ENCODE measurements at regions not wholly inside any gene's neighbourhood (a gene's known extent, or its start where the extent isn't known, plus 50 kb on each side); places are given as distances from the start of the nearest gene placed in this dataset.

- TF ChIP-seq STAT6 (CRISPR knock-in tag; IDR thresholded peaks at IDR 0.05; ENCODE audit: borderline replicate concordance) (no peak), NFIC (IDR thresholded peaks at IDR 0.05; ENCODE audit: low read length) (no peak), SNAI1 (CRISPR knock-in tag; IDR thresholded peaks at IDR 0.05; ENCODE audit: borderline replicate concordance) (no peak), ZNF468 (CRISPR knock-in tag; IDR thresholded peaks at IDR 0.05) (no peak), ZNF704 (CRISPR knock-in tag; IDR thresholded peaks at IDR 0.05; ENCODE audit: borderline replicate concordance) (no peak)
Measured at GRCh38 chr22:48427731-48428211, 1399.9 kb downstream of the BRD1 start (continued).

- in situ Hi-C loops (cut with HindIII; ENCODE audit: extremely low pct_ligation_motif_present, low pct_unique_long_range_greater_than_20kb), result no loop called here
- DNase-seq (ENCODE audit: low spot score) (no peak), ATAC-seq (no peak), FAIRE-seq (no peak)
- H3K36me3 ChIP-seq (replicated peaks in 1 of 2; ENCODE audit: control insufficient read depth in 1 of 2, insufficient read depth in 2 of 2, low read length in 2 of 2), result no peaks in the 10 kb centered on the region
- H3K27ac ChIP-seq (ENCODE audit: extremely low read length, insufficient read depth, low read length), result no peak overlapping the region
- H4K20me1 ChIP-seq (ENCODE audit: insufficient read depth, low read length), result 0 out of 2 replicates have a peak, but pooled peaks cover 6% of the 10 kb centered on the region
- H3K4me3 ChIP-seq (replicated peaks in 1 of 3; ENCODE audit: insufficient read depth in 1 of 3, low read depth in 2 of 3, low read length in 3 of 3), result no peak overlapping the region
- no TSS peak for BruUV-seq (replicated peaks)
- H3K27me3 ChIP-seq (ENCODE audit: control insufficient read depth in 1 of 2, insufficient read depth in 2 of 2, low read length in 2 of 2), result peaks cover 12 to 80% of the 10 kb centered on the region in 2 experiments; a peak in 4 of 5 replicates
- H3K4me2 ChIP-seq (ENCODE audit: low read depth, low read length), result no peak overlapping the region
- no peaks in the 10 kb centered on the region for H3K4me1 ChIP-seq (ENCODE audit: insufficient read depth, low read length)
- intact Hi-C loops (cut with micrococcal nuclease; ENCODE audit: unreplicated experiment), result no loop called here
- H2AFZ ChIP-seq (ENCODE audit: low read length), result no peak overlapping the region
- CTCF ChIA-PET (ENCODE audit: low intra/inter-chr PET ratio, low total read pairs), result no interaction called here
- H3K9ac ChIP-seq (ENCODE audit: insufficient read depth, low read depth, low read length), result no peak overlapping the region
- 33% methylated on average over 6 of the region's 18 CpGs for WGBS (ENCODE audit: low lambda C conversion rate)
- POLR2A ChIA-PET, result no interaction called here
- no peaks in the 10 kb centered on the region for H3K79me2 ChIP-seq (ENCODE audit: insufficient read depth, low read length)
- no peaks in the 10 kb centered on the region for H3K9me3 ChIP-seq (ENCODE audit: low read length)
- TF ChIP-seq ZNF839 (CRISPR knock-in tag; IDR thresholded peaks at IDR 0.05; ENCODE audit: borderline replicate concordance) (no peak), ZBTB25 (CRISPR knock-in tag; IDR thresholded peaks at IDR 0.05) (no peak), ZSCAN25 (CRISPR knock-in tag; IDR thresholded peaks at IDR 0.05) (no peak), SMYD3 (CRISPR knock-in tag; IDR thresholded peaks at IDR 0.05) (no peak), GPN1 (CRISPR knock-in tag; IDR thresholded peaks at IDR 0.05; ENCODE audit: borderline replicate concordance) (no peak), DMAP1 (CRISPR knock-in tag; IDR thresholded peaks at IDR 0.05) (no peak), TERF1 (CRISPR knock-in tag; IDR thresholded peaks at IDR 0.05) (no peak), RXRB (CRISPR knock-in tag; IDR thresholded peaks at IDR 0.05; ENCODE audit: borderline replicate concordance) (no peak), ZNF572 (CRISPR knock-in tag; IDR thresholded peaks at IDR 0.05) (no peak), HOXD1 (CRISPR knock-in tag; IDR thresholded peaks at IDR 0.05) (no peak)
Measured at GRCh38 chr22:48426466-48427380, 1401.0 kb downstream of the BRD1 start.

Measured in HepG2 (cell line).